Peyer's patch (tissue), 4 donors: ENCODE measurements at regions not wholly inside any gene's neighbourhood (a gene's known extent, or its start where the extent isn't known, plus 50 kb on each side); places are given as distances from the start of the nearest gene placed in this dataset.

ENCODE experiments used
- CTCF ChIP-seq, 6 experiments: fragments of 450-650 bp in 4 of 6; fragments of 200-600 bp in 2 of 6; sonication (generic) in 1 of 6; IDR thresholded peaks; one replicate each; pipeline ENCODE4 v1.5.1; 2017 to 2019; ENCODE audit warnings: antibody characterized with exemption in 6 of 6, mild to moderate bottlenecking in 3 of 6, moderate library complexity in 1 of 6
- POLR2A ChIP-seq, 2 donors: fragments of 450-650 bp; IDR thresholded peaks; one replicate each; pipeline ENCODE4 v1.5.1; 2017; ENCODE audit warnings: antibody characterized with exemption in 2 of 2, mild to moderate bottlenecking in 2 of 2, moderate library complexity in 2 of 2

GRCh38 chr12:83866477-83866876 lies 1046.1 kb downstream of the SLC6A15 start:
- TF ChIP-seq CTCF (IDR thresholded peaks at IDR 0.05): no peak
- no peak for TF ChIP-seq POLR2A (IDR thresholded peaks at IDR 0.05)
